ENCODE measurements at regions not wholly inside any gene's neighbourhood (a gene's known extent, or its start where the extent isn't known, plus 50 kb on each side); places are given as distances from the start of the nearest gene placed in this dataset.

DNA sequence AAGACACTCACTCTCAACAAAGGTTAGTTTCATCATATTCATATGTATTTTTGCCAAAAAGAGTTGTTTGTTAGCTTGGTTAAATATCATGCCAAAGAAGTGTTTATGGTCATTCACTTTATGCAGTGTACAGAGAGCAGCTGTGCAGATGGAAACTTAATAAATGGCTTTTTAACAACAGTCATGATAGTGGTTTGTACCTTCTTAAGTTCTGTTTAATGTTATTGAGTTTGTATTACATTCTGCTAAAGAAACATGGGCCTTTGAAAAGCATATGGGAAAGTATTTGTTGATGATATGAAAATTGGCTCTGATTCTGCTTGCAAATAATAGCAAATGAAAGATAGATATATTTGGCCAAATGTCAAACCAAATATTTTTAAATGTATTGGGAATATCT, 607.3 kb downstream of the NCAM2 start:
- H3K36me3 ChIP-seq: no peaks in the 10 kb centered on the region
- H3K4me1 ChIP-seq: no peaks in the 10 kb centered on the region
- intact Hi-C loops (cut with DNase I; ENCODE audit: low total_unique reads): no loop called here
- H3K9me3 ChIP-seq: no peaks in the 10 kb centered on the region
- no peak overlapping the region for H3K27ac ChIP-seq
- TF ChIP-seq POLR2AphosphoS5 (IDR thresholded peaks at IDR 0.05) (no peak), POLR2A (IDR thresholded peaks at IDR 0.05) (no peak)
- TF ChIP-seq, protein P1, sequence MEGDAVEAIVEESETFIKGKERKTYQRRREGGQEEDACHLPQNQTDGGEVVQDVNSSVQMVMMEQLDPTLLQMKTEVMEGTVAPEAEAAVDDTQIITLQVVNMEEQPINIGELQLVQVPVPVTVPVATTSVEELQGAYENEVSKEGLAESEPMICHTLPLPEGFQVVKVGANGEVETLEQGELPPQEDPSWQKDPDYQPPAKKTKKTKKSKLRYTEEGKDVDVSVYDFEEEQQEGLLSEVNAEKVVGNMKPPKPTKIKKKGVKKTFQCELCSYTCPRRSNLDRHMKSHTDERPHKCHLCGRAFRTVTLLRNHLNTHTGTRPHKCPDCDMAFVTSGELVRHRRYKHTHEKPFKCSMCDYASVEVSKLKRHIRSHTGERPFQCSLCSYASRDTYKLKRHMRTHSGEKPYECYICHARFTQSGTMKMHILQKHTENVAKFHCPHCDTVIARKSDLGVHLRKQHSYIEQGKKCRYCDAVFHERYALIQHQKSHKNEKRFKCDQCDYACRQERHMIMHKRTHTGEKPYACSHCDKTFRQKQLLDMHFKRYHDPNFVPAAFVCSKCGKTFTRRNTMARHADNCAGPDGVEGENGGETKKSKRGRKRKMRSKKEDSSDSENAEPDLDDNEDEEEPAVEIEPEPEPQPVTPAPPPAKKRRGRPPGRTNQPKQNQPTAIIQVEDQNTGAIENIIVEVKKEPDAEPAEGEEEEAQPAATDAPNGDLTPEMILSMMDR (IDR thresholded peaks at IDR 0.05): no peak
- H3K4me3 ChIP-seq: no peak overlapping the region
- H3K27me3 ChIP-seq: no peaks in the 10 kb centered on the region
- no peak for DNase-seq (ENCODE audit: low spot score in 2 of 2)

DNA sequence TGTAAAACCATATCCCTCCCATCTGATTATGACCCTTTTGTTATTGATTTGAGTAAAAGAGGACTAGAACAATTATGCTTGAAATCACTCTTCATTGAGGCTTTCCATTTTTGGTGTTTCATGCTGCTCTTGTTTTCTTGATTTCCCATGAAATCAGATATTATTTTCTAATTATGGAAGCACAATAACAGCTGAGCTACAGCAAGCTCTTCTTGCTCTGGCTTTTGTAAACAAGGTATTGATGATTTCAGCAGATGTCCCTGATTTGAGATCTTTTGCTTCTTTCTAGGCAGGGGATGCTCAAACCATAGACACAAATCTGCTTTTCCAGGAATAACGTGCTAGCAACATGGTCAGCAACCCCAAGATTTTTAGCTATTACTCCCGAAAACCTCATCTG, 607.8 kb downstream of the NCAM2 start:
- intact Hi-C loops (cut with DNase I; ENCODE audit: low total_unique reads): no loop called here
- H3K9me3 ChIP-seq: no peaks in the 10 kb centered on the region
- DNase-seq (ENCODE audit: low spot score in 2 of 2): no peak
- no peak overlapping the region for H3K4me3 ChIP-seq
- H3K4me1 ChIP-seq: no peaks in the 10 kb centered on the region
- H3K27me3 ChIP-seq: no peaks in the 10 kb centered on the region
- no peak for TF ChIP-seq POLR2A (IDR thresholded peaks at IDR 0.05)
- TF ChIP-seq POLR2AphosphoS5 (IDR thresholded peaks at IDR 0.05): no peak
- TF ChIP-seq, protein P1 (IDR thresholded peaks at IDR 0.05): no peak
- no peaks in the 10 kb centered on the region for H3K36me3 ChIP-seq
- no peak overlapping the region for H3K27ac ChIP-seq

DNA sequence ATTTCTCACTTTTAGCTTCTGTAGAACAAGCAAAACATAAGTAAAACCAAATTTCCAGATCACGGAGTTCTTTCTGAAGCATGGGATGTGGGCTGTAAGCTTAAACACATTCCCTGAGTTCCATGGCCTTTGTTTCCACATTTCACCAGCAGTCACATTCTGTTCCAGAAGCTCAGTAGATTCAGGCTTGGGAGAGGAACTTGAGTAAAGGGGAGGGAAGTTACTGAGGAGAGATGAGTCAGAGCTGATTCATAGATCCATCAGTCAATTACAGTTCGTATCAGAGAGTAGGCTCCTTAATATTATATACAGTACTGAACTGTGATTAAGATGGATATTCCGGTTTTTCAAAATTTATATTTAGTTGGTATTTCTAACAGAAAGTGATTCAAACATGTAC, 614.3 kb downstream of the NCAM2 start:
- TF ChIP-seq, protein P1 (IDR thresholded peaks at IDR 0.05): no peak
- no peak for TF ChIP-seq POLR2AphosphoS5 (IDR thresholded peaks at IDR 0.05)
- no peak for TF ChIP-seq POLR2A (IDR thresholded peaks at IDR 0.05)
- intact Hi-C loops (cut with DNase I; ENCODE audit: low total_unique reads): loop anchor here (2.0 to 10.0 kb wide), 2 partner anchors 32 to 1438 kb away; no protein-coding TSS in a partner anchor
- H3K27ac ChIP-seq: no peak overlapping the region

GRCh38 chr21:21614966-21615365, 616.8 kb downstream of the NCAM2 start:
- H3K4me1 ChIP-seq: no peaks in the 10 kb centered on the region
- TF ChIP-seq, protein P1 (IDR thresholded peaks at IDR 0.05): no peak
- no peak for TF ChIP-seq POLR2A (IDR thresholded peaks at IDR 0.05)
- TF ChIP-seq POLR2AphosphoS5 (IDR thresholded peaks at IDR 0.05): no peak

More for the DNA sequence above, 614.3 kb downstream of the NCAM2 start:
- Histone ChIP-seq H3K36me3 (no peaks in the 10 kb centered on the region), H3K9me3 (no peaks in the 10 kb centered on the region), H3K27me3 (no peaks in the 10 kb centered on the region), H3K4me1 (no peaks in the 10 kb centered on the region), H3K4me3 (no peak overlapping the region)
- no peak for DNase-seq (ENCODE audit: low spot score in 2 of 2)

DNA sequence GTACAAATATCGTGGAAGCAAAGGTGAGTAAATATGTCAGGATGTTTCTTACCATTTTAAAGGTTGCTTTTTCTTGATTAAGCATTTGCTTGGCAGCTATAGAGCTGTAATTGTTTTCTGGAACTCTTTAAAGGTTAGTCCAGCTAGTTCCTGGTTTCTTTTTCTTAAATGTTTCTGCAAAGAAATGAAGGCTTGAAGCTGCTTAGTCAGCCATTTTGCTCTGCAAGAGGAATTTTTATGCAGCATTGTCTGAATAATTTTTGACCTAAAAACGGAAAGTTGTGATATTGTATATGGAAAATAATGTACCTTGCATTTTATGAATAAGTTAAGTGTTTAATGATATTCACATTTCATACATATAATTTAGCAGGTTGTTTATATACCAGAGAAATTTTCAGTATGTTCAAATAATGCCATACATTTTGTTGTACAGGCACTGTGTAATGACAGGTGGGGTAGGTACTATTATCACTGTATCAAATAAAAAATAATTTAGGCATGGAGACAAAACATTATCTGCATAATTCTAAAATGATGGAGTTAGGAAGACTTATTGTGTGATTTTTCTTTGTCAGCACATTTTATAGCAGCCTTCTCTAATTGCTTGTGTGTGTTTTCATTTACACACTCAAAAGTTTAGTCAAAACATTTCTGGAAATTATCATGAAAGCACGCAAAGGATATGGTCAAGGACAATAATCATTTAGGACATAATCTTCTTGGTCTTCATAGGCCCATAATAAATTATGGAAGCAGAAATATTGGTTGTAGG, 624.4 kb downstream of the NCAM2 start:
- H3K9me3 ChIP-seq: no peaks in the 10 kb centered on the region
- no peak overlapping the region for H3K4me3 ChIP-seq
- TF ChIP-seq POLR2AphosphoS5 (IDR thresholded peaks at IDR 0.05): no peak
- no peak for TF ChIP-seq POLR2A (IDR thresholded peaks at IDR 0.05)
- TF ChIP-seq, protein P1 (IDR thresholded peaks at IDR 0.05): no peak
- no peak for DNase-seq (ENCODE audit: low spot score in 2 of 2)
- no peaks in the 10 kb centered on the region for H3K4me1 ChIP-seq
- intact Hi-C loops (cut with DNase I; ENCODE audit: low total_unique reads): no loop called here
- H3K27me3 ChIP-seq: no peaks in the 10 kb centered on the region
- H3K36me3 ChIP-seq: no peaks in the 10 kb centered on the region
- H3K27ac ChIP-seq: no peak overlapping the region

More at GRCh38 chr21:21614966-21615365, 616.8 kb downstream of the NCAM2 start:
- Histone ChIP-seq H3K36me3 (no peaks in the 10 kb centered on the region), H3K9me3 (no peaks in the 10 kb centered on the region), H3K27ac (no peak overlapping the region), H3K27me3 (no peaks in the 10 kb centered on the region), H3K4me3 (no peak overlapping the region)
- DNase-seq (ENCODE audit: low spot score in 2 of 2): no peak
- intact Hi-C loops (cut with DNase I; ENCODE audit: low total_unique reads): loop anchor here (10.0 kb wide), 1 partner anchor 1440 kb away; no protein-coding TSS in a partner anchor

All from breast epithelium (tissue), 4 donors.